ENCODE measurements at regions not wholly inside any gene's neighbourhood (a gene's known extent, or its start where the extent isn't known, plus 50 kb on each side); places are given as distances from the start of the nearest gene placed in this dataset.

GRCh38 chrX:15017491-15017890, 144.3 kb downstream of the MOSPD2 start:
- no peak for TF ChIP-seq CTCF (IDR thresholded peaks at IDR 0.05)

GRCh38 chrX:15016051-15016450, 142.8 kb downstream of the MOSPD2 start:
- CTCF ChIA-PET = no interaction called here
- ATAC-seq (ENCODE audit: poor library complexity) (no peak), DNase-seq (no peak)
- no peaks in the 10 kb centered on the region for H3K27me3 ChIP-seq (ENCODE audit: control insufficient read depth in 1 of 2, insufficient read depth in 2 of 2, low read length in 2 of 2)
- intact Hi-C loops (cut with DNase I, micrococcal nuclease) = no loop called here
- no peaks in the 10 kb centered on the region for H3K4me1 Mint-ChIP-seq (ENCODE audit: low read depth)
- no peaks in the 10 kb centered on the region for H3K4me1 ChIP-seq (ENCODE audit: insufficient read depth, low read length)
- H3K4me3 Mint-ChIP-seq = no peak overlapping the region
- no peak overlapping the region for H3K27ac ChIP-seq (ENCODE audit: low read depth in 1 of 2, low read length in 2 of 2)
- no peak overlapping the region for H3K27ac Mint-ChIP-seq
- H3K27me3 Mint-ChIP-seq = no peaks in the 10 kb centered on the region
- no peaks in the 10 kb centered on the region for H3K9me3 Mint-ChIP-seq
- no peaks in the 10 kb centered on the region for H3K36me3 Mint-ChIP-seq (ENCODE audit: low read depth)
- no peak for TF ChIP-seq CTCF (IDR thresholded peaks at IDR 0.05)
- H3K4me3 ChIP-seq (ENCODE audit: low read length) = no peak overlapping the region
- no peaks in the 10 kb centered on the region for H3K9me3 ChIP-seq (ENCODE audit: control insufficient read depth in 1 of 2, insufficient read depth in 1 of 2, low read length in 2 of 2)
- no peaks in the 10 kb centered on the region for H3K36me3 ChIP-seq (ENCODE audit: insufficient read depth, low read length)
- POLR2A ChIA-PET = no interaction called here

More at GRCh38 chrX:15017491-15017890, 144.3 kb downstream of the MOSPD2 start:
- H3K4me1 Mint-ChIP-seq (ENCODE audit: low read depth) = no peaks in the 10 kb centered on the region
- no peaks in the 10 kb centered on the region for H3K9me3 Mint-ChIP-seq
- Histone ChIP-seq H3K4me3 (ENCODE audit: low read length) (no peak overlapping the region), H3K4me1 (ENCODE audit: insufficient read depth, low read length) (no peaks in the 10 kb centered on the region), H3K27me3 (ENCODE audit: control insufficient read depth in 1 of 2, insufficient read depth in 2 of 2, low read length in 2 of 2) (no peaks in the 10 kb centered on the region), H3K27ac (ENCODE audit: low read depth in 1 of 2, low read length in 2 of 2) (no peak overlapping the region), H3K36me3 (ENCODE audit: insufficient read depth, low read length) (no peaks in the 10 kb centered on the region), H3K9me3 (ENCODE audit: control insufficient read depth in 1 of 2, insufficient read depth in 1 of 2, low read length in 2 of 2) (no peaks in the 10 kb centered on the region)
- no peaks in the 10 kb centered on the region for H3K36me3 Mint-ChIP-seq (ENCODE audit: low read depth)
- ATAC-seq (ENCODE audit: poor library complexity) = no peak
- H3K27ac Mint-ChIP-seq = no peak overlapping the region
- DNase-seq = no peak
- ChIA-PET CTCF (no interaction called here), POLR2A (no interaction called here)
- intact Hi-C loops (cut with DNase I, micrococcal nuclease) = no loop called here
- no peak overlapping the region for H3K4me3 Mint-ChIP-seq
- H3K27me3 Mint-ChIP-seq = no peaks in the 10 kb centered on the region

GRCh38 chrX:15014281-15014680, 141.1 kb downstream of the MOSPD2 start:
- ChIA-PET CTCF (no interaction called here), POLR2A (no interaction called here)
- ATAC-seq (ENCODE audit: poor library complexity) = no peak
- no peaks in the 10 kb centered on the region for H3K4me1 Mint-ChIP-seq (ENCODE audit: low read depth)
- no peaks in the 10 kb centered on the region for H3K27me3 Mint-ChIP-seq
- Histone ChIP-seq H3K27me3 (ENCODE audit: control insufficient read depth in 1 of 2, insufficient read depth in 2 of 2, low read length in 2 of 2) (no peaks in the 10 kb centered on the region), H3K4me1 (ENCODE audit: insufficient read depth, low read length) (no peaks in the 10 kb centered on the region), H3K9me3 (ENCODE audit: control insufficient read depth in 1 of 2, insufficient read depth in 1 of 2, low read length in 2 of 2) (no peaks in the 10 kb centered on the region), H3K36me3 (ENCODE audit: insufficient read depth, low read length) (no peaks in the 10 kb centered on the region), H3K27ac (ENCODE audit: low read depth in 1 of 2, low read length in 2 of 2) (no peak overlapping the region), H3K4me3 (ENCODE audit: low read length) (no peak overlapping the region)
- no peak for TF ChIP-seq CTCF (IDR thresholded peaks at IDR 0.05)
- intact Hi-C loops (cut with DNase I, micrococcal nuclease) = no loop called here
- H3K4me3 Mint-ChIP-seq = no peak overlapping the region
- H3K27ac Mint-ChIP-seq = no peak overlapping the region
- no peak for DNase-seq
- no peaks in the 10 kb centered on the region for H3K9me3 Mint-ChIP-seq
- no peaks in the 10 kb centered on the region for H3K36me3 Mint-ChIP-seq (ENCODE audit: low read depth)

Data from CD4-positive, alpha-beta T cell (primary cell).